HEK293 (cell line): ENCODE measurements at regions not wholly inside any gene's neighbourhood (a gene's known extent, or its start where the extent isn't known, plus 50 kb on each side); places are given as distances from the start of the nearest gene placed in this dataset.

Source experiments
- KLF8 ChIP-seq: fragments of 450-650 bp; formaldehyde crosslinking; IDR thresholded peaks from 2 replicates; pipeline ENCODE4 v1.5.1; 2016; ENCODE audit warnings: missing biosample characterization, missing genetic modification characterization
- ZFP69B ChIP-seq: fragments of 450-650 bp; formaldehyde crosslinking; IDR thresholded peaks from 2 replicates; pipeline ENCODE4 v1.5.1; 2016; ENCODE audit warnings: missing biosample characterization, missing genetic modification characterization
- TF ChIP-seq, protein P1 (sequence below): fragments of 450-650 bp; formaldehyde crosslinking; IDR thresholded peaks from 2 replicates; pipeline ENCODE4 v1.5.1; 2016; ENCODE audit warnings: missing biosample characterization, missing genetic modification characterization

DNA sequence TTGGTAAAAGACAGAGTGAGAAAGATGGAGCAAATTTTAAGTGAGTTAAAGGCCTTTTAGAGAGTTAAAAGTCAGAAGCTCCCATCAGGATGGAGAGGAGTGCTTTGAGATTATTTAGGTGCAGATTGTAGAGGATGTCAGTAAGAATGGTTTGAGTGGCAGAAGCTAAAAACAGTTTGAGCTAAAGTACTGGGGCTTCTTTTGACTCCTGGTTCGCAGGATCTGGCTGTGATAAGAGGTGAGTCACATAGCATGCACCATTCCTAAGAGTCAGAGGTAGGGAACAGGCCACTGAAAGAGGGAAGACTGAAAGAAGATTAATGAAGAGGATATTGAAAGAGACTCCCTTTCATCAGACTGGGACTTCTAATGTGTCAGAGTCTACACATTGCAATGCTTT is 1047.9 kb upstream of the MAP3K7 start:
- TF ChIP-seq ZFP69B (tag by site-specific recombination) (no peak), KLF8 (no peak)
- TF ChIP-seq, protein P1, sequence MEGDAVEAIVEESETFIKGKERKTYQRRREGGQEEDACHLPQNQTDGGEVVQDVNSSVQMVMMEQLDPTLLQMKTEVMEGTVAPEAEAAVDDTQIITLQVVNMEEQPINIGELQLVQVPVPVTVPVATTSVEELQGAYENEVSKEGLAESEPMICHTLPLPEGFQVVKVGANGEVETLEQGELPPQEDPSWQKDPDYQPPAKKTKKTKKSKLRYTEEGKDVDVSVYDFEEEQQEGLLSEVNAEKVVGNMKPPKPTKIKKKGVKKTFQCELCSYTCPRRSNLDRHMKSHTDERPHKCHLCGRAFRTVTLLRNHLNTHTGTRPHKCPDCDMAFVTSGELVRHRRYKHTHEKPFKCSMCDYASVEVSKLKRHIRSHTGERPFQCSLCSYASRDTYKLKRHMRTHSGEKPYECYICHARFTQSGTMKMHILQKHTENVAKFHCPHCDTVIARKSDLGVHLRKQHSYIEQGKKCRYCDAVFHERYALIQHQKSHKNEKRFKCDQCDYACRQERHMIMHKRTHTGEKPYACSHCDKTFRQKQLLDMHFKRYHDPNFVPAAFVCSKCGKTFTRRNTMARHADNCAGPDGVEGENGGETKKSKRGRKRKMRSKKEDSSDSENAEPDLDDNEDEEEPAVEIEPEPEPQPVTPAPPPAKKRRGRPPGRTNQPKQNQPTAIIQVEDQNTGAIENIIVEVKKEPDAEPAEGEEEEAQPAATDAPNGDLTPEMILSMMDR: no peak
